Central memory CD4-positive, alpha-beta T cell (primary cell): ENCODE measurements at regions not wholly inside any gene's neighbourhood (a gene's known extent, or its start where the extent isn't known, plus 50 kb on each side); places are given as distances from the start of the nearest gene placed in this dataset.
"Not testable (repeated sequence)": the region's sequence is repeated elsewhere in the genome, so short reads cannot be mapped to it uniquely, and the experiment has no call there.

ENCODE experiments used
- DNase-seq: peaks from one replicate; pipeline ENCODE4 v3.0.0; 2022

DNA sequence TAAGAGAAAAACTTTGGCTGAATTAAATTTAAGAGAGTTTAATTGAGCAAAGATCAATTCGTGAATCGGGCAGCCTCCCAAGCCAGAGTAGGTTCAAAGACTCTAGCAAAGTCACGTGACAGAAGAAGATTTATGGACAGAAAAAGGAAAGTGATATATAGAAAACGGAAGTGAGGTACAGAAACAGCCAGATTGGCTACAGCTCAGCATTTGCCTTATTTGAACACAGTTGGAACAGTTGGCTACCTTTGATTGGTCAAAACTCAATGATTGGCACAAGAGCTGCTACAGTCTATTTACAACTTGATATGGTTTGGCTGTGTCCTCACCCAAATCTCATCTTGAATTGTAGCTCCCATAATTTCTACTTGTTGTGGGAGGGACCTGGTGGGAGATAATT lies 102.6 kb downstream of the PLG start:
- no peak for DNase-seq

DNA sequence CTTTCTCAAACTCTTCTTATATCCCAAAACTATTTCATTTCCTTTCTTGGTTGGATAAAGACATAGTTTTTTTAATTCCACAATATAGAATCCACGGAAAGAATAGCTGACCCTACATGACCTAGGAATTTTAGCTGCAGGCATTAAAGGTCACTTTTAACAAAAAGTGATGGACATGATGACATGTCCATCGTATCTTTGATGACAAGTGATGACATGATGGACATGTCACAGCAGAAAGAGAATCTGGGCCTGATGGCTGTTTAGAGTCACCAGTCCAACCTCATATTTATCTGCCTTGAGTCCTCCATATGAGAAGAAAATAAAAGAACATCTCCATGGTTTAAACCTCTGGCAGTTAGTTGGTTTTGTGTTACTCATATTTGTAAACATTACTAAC lies 106.2 kb downstream of the PLG start:
- DNase-seq, result no peak

DNA sequence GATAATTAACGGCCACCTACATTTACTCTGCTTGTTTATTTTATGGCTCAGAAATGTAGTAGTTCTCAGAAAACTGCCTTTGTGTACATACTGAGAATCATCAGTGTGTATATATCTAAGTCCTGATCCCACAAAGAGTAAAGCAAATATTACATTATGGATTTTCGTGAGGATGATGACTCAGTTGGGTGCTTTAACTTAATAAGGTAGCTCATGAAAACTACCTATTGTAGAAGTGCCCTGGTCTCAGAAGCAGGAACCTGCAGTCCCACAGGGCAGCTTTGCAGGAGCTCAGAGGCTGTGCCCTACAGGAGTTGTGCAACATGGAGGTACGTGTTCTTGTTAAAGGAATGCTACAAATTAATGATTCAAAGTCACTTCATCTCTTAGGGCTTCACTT lies 108.2 kb downstream of the PLG start:
- no peak for DNase-seq

DNA sequence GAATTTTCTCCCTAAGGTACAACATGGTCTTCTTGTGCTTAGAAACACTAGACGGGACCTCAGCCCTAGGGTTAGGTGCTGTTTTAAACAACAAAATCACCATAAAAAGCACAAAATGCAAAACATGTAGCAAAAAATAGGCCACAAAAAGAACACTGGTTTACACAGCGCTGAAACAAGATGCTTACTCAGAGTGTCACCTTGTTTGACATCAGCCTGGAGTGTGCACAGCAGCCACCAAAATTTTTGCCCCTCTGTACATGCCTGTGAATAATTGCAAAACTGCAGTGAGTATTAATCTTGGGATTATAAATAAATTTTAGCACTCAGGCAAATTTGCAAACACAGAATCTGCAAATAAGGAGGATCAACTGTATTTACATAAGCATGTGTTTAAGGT lies 110.1 kb downstream of the PLG start:
- no peak for DNase-seq

DNA sequence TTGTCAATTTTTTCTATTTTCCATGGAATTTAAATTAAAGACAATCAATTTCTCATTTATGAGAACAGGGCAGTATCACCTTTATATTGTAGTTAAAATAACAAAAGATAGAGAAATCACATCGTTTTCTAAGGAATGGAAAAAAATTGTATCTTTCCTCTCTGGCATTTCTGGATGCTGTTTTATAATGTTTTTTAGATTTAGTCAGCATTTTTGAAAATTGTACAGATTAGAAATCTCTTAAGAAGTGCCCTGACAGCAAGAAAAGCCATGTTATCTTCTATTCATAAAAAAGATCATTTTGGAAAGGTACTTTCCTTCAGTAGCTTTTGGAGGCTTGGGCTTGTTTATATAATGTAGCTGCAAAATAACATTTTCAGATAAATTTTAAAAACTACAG lies 116.9 kb downstream of the PLG start:
- no peak for DNase-seq

DNA sequence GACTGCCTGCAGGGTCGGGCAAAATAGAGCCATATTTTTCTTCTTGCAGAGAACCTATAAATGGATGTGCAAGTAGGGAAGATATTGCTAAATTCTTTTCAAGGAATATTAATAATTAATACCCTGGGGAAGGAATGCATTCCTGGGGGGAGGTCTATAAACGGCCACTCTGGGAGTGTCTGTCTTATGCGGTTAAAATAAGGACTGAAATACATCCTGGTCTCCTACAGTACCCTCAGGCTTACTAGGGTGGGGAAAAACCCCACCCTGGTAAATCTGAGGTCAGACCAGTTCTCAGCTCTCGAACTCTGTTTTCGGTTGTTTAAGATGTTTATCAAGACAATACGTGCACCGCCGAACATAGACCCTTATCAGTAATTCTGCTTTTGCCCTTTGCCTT lies 118.6 kb downstream of the PLG start:
- DNase-seq, result not testable (repeated sequence)

DNA sequence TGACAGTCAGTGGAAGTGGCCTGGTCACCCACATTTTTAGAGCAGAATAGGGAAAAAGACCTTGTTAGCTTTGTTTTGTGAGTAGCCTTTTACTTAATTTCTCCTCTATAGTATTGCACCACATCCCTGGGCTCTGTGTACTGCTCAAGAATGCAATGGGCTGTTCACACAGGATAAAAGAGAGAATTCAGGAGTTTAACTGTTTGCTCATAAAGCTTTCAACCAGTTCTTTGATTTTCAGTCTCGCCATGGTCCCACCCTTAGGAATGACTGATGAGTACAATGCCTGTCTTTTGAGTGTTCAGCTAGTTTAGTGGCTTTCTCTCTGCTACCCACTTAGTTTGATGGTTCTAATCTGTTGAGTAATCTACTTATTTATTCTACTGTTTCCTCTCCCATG lies 129.7 kb downstream of the PLG start:
- no peak for DNase-seq

DNA sequence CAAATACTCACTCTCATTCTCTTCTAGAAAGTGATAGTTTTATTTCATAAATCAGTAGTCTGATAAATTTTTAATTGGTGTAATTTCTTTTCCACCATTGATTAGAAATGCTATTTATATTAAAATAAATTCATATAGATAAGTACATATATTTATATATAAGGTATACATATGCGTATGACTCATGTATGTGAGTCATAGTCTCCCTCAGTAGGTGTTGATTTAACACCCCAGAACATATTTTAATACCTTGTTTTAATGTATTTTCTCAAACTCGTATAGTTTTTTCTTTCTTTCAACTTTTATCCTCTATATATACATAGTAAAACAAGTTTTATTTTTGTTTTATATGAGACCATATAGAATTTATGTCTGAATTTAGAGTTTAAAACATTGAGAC lies 130.4 kb downstream of the PLG start:
- DNase-seq, result no peak

DNA sequence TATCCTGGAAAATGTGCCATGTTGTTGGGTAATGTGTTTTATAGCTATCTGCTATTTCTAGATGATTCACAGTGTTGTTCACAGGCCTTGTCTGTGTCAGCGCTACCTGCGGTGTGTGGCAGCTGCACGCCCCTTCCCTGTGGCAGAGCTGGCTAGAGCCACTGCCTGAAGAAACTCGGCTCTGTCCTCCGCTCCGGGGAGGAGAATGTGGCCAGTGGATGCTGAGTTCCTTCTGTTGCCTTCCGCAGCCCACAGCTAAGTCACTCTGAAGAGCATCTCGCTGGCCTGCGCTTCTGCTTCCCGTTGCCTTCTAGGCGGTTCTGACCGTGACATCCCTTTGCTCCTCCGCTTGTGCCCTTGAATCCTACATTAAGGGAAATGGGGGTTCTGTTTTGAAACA lies 135.1 kb downstream of the PLG start:
- no peak for DNase-seq

DNA sequence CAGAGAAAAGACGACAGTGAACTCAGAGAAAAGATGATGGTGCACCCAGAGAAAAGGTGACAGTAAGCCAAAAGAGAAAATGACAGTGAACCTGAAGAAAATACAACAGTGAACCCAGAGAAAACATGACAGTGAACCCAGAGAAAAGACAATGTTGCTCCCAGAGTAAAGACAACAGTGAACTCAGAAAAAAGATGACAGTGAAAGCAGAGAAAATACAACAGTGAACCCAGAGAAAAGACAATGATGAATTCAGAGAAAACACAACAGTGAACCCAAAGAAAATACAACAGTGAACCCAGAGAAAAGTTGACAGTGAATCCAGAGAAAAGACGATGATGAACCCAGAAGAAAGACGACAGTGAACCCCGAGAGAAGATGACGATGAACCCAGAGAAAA lies 140.5 kb upstream of the MAP3K4 start:
- no peak for DNase-seq

DNA sequence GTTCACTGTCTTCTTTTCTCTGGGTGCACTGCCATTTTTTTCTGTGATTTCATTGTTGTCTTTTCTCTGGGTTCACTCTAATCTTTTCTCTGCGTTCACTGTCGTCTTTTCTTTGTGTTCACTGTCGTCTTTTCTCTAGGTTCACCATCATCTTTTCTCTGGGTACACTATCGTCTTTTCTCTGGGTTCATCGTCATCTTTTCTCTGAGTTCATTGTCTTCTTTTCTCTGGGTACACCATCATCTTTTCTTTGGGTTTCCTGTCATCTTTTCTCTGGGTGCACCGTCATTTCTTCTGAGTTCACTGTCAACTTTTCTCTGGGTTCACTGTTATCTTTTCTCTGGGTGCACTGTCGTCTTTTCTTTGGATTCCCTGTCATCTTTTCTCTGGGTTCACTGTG lies 137.6 kb upstream of the MAP3K4 start:
- no peak for DNase-seq

DNA sequence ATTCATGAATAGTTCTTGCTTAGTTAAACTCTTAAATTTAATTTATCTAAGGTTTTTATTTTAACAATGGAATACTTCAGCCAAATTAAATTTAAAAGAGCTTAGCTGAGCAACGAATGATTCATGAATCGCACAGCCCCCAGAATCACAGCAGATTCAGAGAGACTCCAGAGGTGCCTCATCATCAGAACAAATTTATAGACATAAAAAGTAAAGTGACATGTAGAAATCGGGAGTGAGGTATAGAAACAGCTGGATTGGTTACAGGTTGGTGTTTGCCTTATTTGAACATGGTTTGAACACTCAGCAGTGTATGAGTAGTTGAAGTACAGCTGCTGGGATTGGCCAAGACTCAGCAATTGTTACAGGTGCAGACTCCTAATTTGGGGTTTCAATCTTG lies 132.7 kb upstream of the MAP3K4 start:
- no peak for DNase-seq

DNA sequence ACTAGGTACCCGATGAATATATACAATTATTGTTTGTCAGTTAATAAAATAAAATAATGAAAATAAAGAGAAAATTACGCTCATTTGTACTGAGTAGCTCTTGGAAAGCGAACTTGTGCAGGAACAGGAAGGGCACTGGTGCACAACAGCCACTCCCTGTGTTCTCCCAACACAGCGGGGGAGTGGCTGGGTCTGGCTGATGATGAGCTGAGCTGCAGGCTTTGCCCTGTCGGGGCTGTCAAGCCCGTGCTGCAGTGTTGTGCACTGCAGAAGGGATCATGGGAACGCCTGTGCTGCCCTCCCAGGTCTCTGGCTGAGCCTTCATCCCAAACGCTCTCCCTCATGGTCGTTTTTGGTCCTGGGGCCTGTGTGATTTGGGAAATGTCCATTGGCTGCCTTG lies 131.7 kb upstream of the MAP3K4 start:
- DNase-seq, result no peak

DNA sequence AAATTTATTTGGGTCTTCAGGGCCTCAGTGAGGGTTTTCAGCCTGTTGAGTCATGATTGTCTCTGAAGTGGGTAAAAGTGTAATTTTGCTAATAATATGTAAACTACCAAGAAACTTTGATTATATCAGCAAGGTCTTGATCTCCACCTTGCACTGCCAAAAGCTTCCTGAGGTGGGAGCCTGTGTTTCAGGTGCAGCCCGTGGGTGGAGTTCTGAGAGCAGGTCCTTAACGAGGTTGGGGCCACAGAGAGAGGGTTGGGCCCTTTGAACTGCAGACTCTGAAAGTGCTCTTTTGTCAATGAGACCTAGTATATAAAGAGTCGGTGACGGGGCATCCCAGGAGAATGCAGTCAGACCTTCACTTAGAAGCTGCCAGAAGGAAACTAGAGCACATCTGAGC lies 129.7 kb upstream of the MAP3K4 start:
- no peak for DNase-seq

DNA sequence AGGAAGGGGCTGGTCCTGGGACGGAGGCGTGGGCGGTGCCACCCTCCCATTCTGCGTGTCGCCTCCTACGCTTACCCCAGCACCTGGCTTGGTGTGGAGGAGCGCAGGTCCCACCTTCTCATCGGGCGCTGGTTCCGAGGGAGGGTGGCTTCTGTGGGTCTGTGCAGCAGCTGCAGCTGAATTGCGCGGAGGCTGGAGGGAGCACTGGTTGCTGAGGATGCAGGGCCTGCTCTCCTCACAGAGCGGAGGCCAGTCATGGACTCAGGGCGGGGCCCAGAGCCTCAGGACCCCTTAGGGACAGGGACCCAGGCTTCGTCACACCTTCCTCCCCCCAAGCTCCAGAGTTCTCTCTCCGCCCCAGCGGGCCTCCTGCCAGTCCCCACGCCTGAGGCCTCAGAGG lies 127.8 kb upstream of the MAP3K4 start:
- no peak for DNase-seq

DNA sequence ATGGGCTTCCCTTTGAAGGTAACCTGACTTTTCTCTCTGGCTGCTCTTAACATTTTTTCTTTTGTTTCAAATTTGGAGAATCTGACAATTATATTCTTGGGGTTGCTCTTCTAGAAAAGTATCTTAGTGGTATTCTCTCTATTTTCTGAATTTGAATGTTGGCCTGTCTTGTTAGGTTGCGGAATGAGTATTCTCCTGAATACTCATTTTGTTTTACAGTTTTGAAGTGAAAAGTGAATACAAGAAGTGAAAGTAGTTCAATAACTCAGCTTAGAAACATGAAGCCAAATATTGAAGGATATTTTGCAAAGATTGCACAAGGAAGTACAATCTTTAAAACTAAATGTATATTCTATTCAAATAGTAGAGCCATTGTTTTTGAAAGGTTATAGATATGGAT lies 120.2 kb upstream of the MAP3K4 start:
- DNase-seq, result no peak

DNA sequence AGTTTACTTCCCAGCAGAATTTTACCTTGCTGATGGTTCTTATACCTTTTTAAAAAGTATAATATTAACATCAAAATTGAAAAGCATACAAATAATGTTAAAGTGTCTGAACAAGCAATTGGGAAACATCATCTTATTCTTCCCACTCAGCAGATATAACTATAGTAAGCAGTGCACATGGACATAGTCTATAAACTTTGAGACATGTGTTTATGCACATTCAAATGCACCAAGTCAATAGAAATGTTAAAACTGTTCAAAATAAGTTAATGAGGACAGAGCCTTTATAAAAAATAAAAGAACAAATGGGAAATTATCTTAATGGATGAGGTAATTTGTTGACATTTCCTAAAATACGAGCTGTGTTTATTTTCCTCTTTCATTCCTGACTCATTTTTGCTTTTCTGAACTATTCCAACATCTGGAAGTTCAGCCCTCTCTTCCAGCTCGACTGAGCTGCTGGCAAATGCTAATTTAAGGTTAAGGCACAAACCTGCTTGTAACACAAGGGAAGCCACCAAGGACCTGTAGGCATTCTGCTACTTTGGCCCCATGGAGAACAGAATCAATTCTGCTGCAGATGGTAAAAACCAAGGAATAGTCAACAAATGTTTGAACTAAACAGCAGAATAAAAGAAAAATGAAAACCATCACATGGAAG lies 110.3 kb upstream of the MAP3K4 start:
- no peak for DNase-seq

DNA sequence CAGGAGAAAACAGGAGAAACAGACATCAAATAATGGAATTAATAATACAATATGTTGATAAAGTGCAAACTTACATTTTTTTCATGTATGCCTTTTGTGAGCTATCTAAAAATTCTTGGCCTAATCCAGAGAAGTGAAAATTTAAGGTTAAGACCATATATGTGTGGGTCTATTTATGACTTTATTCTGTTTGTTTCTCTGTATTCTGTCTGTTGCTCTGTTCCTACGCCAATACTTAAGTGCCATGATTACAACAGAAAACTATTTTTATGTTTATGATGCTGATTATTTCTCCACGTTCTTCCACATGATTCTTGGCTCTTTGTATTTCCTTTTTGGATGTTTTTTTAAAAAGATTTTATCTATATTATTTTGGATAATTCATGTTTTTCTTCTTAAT lies 109.6 kb upstream of the MAP3K4 start:
- no peak for DNase-seq

DNA sequence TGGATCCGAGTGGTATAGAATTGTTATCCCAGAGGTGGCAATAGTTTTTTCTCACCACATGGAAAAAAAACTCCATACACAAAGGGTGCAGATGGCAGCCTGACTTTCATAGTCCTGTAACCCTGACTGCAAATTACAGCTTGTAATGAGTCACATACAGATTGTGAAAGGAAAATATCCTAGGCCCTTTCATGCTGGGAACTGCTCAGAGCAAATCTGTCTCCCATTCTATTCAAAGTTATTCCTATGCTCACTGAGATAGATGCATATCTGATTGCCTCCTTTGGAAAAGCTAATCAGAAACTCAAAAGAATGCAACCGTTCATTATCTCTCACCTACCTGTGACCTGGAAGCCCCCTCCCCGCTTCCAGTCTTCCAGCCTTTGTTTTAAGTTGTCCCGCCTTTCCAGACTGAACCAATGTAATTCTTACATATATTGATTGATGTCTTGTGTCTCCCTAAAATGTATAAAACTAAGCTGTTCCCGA lies 108.7 kb upstream of the MAP3K4 start:
- no peak for DNase-seq

DNA sequence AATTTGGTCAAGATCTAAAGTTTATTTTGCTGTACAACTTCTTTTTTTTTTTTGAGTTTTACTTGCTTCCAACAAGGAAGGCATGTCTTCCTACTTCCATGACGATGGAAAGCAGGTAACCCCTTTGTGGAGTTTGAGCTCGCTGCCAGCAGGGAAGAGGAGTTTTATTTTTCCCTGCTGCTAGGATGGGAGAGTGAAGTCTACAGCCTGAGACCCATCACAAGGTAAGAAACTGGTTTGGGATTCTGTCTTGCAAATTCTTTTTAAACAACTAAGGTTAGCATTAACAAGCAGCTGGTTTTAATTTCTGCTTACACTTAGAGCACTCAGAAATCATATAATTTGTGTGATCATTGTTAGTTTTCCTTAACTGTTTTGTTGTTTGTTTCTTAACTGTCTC lies 108.0 kb upstream of the MAP3K4 start:
- DNase-seq, result no peak

DNA sequence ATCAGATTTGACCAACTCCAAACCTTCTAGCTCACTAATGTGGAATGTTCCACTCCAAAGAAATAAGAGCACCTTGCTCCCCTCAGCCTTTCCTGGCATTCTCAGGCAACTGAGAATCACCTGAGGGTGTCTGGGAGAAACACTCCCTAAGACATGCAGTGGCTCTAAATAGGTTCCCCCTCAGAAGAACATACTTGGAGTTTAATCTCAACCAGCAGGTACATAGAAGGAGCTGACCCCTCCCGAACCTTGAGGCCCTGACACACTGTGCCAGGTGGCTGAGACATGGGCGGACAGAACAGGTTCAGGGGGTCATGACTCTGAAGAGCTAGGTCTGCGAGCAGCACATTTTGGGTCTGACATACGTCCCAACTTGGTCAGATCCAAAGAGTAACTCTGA lies 107.6 kb upstream of the MAP3K4 start:
- no peak for DNase-seq

DNA sequence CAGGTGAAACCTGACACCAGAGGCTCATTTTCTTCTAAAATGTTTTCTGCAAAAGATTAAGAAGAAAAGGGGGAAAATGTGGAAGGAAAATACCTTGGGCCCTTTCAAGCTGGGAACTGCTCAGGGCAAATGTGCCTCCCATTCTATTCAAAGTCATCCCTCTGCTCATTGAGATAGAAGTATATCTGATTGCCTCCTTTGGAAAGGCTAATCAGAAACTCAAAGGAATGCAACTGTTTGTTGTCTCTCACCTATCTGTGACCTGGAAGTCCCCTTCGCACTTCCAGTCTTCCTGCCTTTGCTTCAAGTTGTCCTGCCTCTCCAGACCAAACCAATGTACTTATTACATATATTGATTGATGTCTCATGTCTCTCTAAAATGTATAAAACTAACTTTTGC lies 102.4 kb upstream of the MAP3K4 start:
- not testable (repeated sequence) for DNase-seq

DNA sequence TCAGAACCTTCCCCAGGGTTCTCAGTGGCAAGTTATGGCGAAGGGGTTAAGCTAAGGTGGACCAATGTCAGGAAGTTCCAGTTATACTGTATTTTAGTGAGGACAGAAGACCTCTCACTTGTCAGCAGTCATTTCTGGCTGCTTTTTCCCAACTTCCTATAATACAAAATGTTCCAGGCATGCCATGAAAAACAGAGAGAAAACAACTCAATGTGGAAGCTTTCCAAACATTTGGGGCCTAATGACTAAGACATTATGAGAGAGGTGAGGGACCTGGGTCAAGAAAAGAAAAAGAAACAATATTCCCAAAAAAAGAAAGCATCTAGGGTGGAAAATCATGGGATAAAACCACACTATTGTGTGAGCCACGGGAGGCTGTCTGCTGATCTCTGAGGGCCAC lies 99.9 kb upstream of the MAP3K4 start:
- no peak for DNase-seq

DNA sequence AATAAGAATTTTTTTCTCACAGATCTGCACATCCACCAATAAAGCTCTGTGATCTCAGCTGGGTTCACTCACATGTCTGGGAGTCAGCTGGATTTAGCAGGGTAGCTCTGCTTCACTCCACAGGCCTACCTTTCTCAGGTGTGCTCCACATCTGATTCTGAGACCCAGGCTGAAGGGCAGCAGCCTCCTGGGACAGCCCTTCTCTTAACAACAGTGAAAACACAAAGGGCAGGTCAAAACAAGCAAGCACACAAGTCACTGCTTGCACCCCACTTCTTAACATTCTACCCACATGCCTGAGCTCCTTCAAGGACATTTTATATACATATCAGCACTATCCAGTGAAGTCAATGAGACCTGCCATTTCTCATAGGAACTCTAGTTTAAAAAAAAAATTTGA lies 96.0 kb upstream of the MAP3K4 start:
- DNase-seq, result no peak

DNA sequence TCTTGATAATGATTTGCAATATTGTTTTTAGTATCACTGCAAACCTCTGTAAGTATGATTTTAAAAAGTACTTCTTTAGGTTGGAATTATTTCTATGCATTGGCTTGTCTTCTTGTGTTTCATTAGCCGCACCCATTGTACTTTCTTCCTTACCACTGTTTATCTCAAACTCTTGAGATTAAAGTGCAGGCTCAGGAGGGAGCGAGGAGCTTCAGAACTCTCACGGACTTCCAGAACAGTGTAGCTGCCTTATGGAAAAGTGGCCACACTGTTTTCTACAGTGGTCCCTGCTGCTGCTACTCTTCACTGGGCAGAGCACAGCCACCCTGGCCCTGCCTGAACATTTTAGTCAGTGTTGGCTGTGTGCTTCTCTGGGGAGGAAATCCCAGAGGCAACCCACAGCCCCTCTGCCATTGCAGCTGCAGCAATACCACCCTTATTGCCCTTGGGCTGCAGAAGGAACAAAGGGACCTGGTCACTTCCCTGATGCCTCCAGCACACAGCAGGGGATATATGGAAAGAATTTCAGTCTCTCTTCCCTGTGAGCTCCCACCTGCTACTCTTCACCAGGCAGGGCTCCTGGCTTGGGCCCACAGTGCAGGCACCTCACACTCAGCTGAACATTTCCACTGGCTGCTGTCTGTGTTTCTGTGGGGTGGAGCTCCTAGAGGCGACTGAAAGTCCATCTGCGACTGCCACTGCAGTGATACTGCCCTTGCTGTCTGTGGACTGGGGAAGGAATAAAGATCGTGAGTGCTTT lies 91.7 kb upstream of the MAP3K4 start:
- no peak for DNase-seq
